ENCODE measurements at regions not wholly inside any gene's neighbourhood (a gene's known extent, or its start where the extent isn't known, plus 50 kb on each side); places are given as distances from the start of the nearest gene placed in this dataset.

GRCh38 chr4:179626687-179627086 lies 2184.4 kb upstream of the AGA start:
- Histone ChIP-seq H2BK20ac (ENCODE audit: low read depth, low read length) (0 out of 2 replicates have a peak overlapping the region, but pooled peaks have one; percentile 1), H3K23ac (ENCODE audit: low read depth, low read length) (no peak overlapping the region), H2AK5ac (ENCODE audit: low read depth, low read length) (no peak overlapping the region), H2BK15ac (ENCODE audit: low read depth, low read length) (no peak overlapping the region), H3K14ac (replicated peaks; ENCODE audit: low read depth, low read length) (no peak overlapping the region), H3K36me3 (ENCODE audit: control insufficient read depth, insufficient read depth, low read length) (no peaks in the 10 kb centered on the region), H3K9me3 (ENCODE audit: control insufficient read depth, insufficient read depth, low read length) (no peaks in the 10 kb centered on the region), H3K4ac (ENCODE audit: low read depth, low read length) (no peak overlapping the region), H3K18ac (ENCODE audit: low read depth, low read length) (no peak overlapping the region), H4K8ac (ENCODE audit: low read depth in 2 of 2, low read length in 2 of 2) (no peak overlapping the region), H3K4me1 (ENCODE audit: control insufficient read depth, insufficient read depth, low read length) (peaks cover 5% of the 10 kb centered on the region), H3K4me3 (ENCODE audit: insufficient read depth, low read depth, low read length) (no peak overlapping the region), H4K5ac (ENCODE audit: low read depth, low read length) (no peak overlapping the region), H2AK9ac (replicated peaks; ENCODE audit: low read depth, low read length, poor library complexity) (no peak overlapping the region), H3K79me1 (ENCODE audit: low read depth in 1 of 2, low read length in 2 of 2) (no peaks in the 10 kb centered on the region), H4K91ac (ENCODE audit: insufficient read depth, low read depth, low read length) (no peak overlapping the region), H3K9ac (ENCODE audit: low read depth, low read length) (no peak overlapping the region), H3K56ac (ENCODE audit: extremely low read depth, insufficient read depth, low read length) (no peak overlapping the region), H3K27me3 (ENCODE audit: control insufficient read depth, insufficient read depth, low read length) (no peaks in the 10 kb centered on the region), H2AFZ (replicated peaks; ENCODE audit: low read length, poor library complexity) (no peak overlapping the region), H3K9me1 (ENCODE audit: insufficient read depth, low read length) (peaks cover 9% of the 10 kb centered on the region), H3K27ac (ENCODE audit: insufficient read depth, low read length) (no peak overlapping the region), H3K4me2 (ENCODE audit: low read depth, low read length) (no peak overlapping the region), H2BK5ac (ENCODE audit: low read depth, low read length, poor library complexity, severe bottlenecking) (no peak overlapping the region), H2BK120ac (ENCODE audit: low read depth, low read length) (no peak overlapping the region), H4K20me1 (ENCODE audit: insufficient read depth, low read length) (no peaks in the 10 kb centered on the region)
- POLR2A ChIA-PET (ENCODE audit: unreplicated experiment), result no interaction called here
- BruUV-seq (replicated peaks), result no TSS peak
- TF ChIP-seq RFX5 (IDR thresholded peaks at IDR 0.05; ENCODE audit: low read depth, low read length) (no peak), SMC3 (IDR thresholded peaks at IDR 0.05; ENCODE audit: low read depth, low read length) (no peak), CEBPB (IDR thresholded peaks at IDR 0.05; ENCODE audit: low read depth, low read length) (no peak), ELK1 (IDR thresholded peaks at IDR 0.05; ENCODE audit: borderline replicate concordance, low read depth, low read length) (no peak), BHLHE40 (IDR thresholded peaks at IDR 0.05; ENCODE audit: low read depth, low read length) (no peak), CTCF (conservative IDR thresholded peaks at IDR 0.05; ENCODE audit: low read depth, low read length) (peak; percentile 18; the same call in 1 of the 2 replicates)
- dilution Hi-C loops (cut with HindIII; ENCODE audit: low sequenced_read_pairs, unreplicated experiment), result no loop called here
- WGBS, 2 experiments (ENCODE audit: extremely low coverage in 2 of 2, insufficient read length in 1 of 2), result 86% methylated on average over 2 of the region's 3 CpGs; no CpG with 5 or more reads in 1 of the 2 experiments
- ATAC-seq (ENCODE audit: low read depth) (no peak), DNase-seq (no peak)
- CTCF ChIA-PET, result interaction anchor here (0.6 to 1.1 kb wide), 3 partner anchors 10 to 74 kb away, joined by 3 to 4 read pairs (median 3); no protein-coding TSS in a partner anchor
- in situ Hi-C loops (cut with MboI; ENCODE audit: low sequenced_read_pairs), result no loop called here
- intact Hi-C loops (cut with micrococcal nuclease), result no loop called here

All from IMR-90 (cell line).